Neuronal stem cell (in vitro differentiated cells): ENCODE measurements at regions not wholly inside any gene's neighbourhood (a gene's known extent, or its start where the extent isn't known, plus 50 kb on each side); places are given as distances from the start of the nearest gene placed in this dataset.

Experiments
- DNase-seq: peaks from one replicate; pipeline ENCODE4 v3.0.0-alpha.2; 2013; ENCODE audit warnings: low spot score
- H2AFZ ChIP-seq: one replicate; pipeline ENCODE4 v1.6.1; 2013; ENCODE audit warnings: mild to moderate bottlenecking, low read length, inconsistent platforms
- H2AK5ac ChIP-seq: 2 replicates; pipeline ENCODE4 v1.6.1; 2013; ENCODE audit warnings: low read depth, mild to moderate bottlenecking, inconsistent platforms, low read length, moderate library complexity, mixed read lengths
- H2BK120ac ChIP-seq: 2 replicates; pipeline ENCODE4 v1.6.1; 2013; ENCODE audit warnings: low read depth, mild to moderate bottlenecking, inconsistent platforms, low read length, moderate library complexity, mixed read lengths
- H2BK12ac ChIP-seq: one replicate; pipeline ENCODE4 v1.6.1; 2013; ENCODE audit warnings: low read length, inconsistent platforms
- H2BK15ac ChIP-seq: 2 replicates; pipeline ENCODE4 v1.6.1; 2013; ENCODE audit warnings: mild to moderate bottlenecking, low read length, inconsistent platforms, mixed read lengths
- H2BK5ac ChIP-seq: one replicate; pipeline ENCODE4 v1.6.1; 2013; ENCODE audit warnings: inconsistent platforms, mild to moderate bottlenecking, low read length, moderate library complexity
- H3K14ac ChIP-seq: one replicate; pipeline ENCODE4 v1.6.1; 2013; ENCODE audit warnings: low read length, inconsistent platforms
- H3K18ac ChIP-seq: 2 replicates; pipeline ENCODE4 v1.6.1; 2013; ENCODE audit warnings: low read length, inconsistent platforms
- H3K23ac ChIP-seq: 2 replicates; pipeline ENCODE4 v1.6.1; 2013; ENCODE audit warnings: low read depth, mild to moderate bottlenecking, mixed read lengths, low read length, inconsistent platforms; ENCODE audit not compliant: poor library complexity
- H3K27ac ChIP-seq: replicated peaks from 3 replicates; pipeline ENCODE4 v1.5.1; 2013; ENCODE audit warnings: low read length, inconsistent platforms
- H3K27me3 ChIP-seq, 3 experiments: 2 replicates each; pipeline ENCODE4 v1.6.1; 2013; ENCODE audit warnings: low read length in 3 of 3, mild to moderate bottlenecking in 2 of 3, inconsistent platforms in 1 of 3, low read depth in 1 of 3, mixed read lengths in 1 of 3, moderate library complexity in 1 of 3; ENCODE audit not compliant: control insufficient read depth in 3 of 3, insufficient read depth in 3 of 3
- H3K36me3 ChIP-seq, 2 donors: replicated peaks in 1 of 2; 2 replicates each; pipeline ENCODE4 v1.6.1; 2013; ENCODE audit warnings: low read length in 2 of 2; ENCODE audit not compliant: control insufficient read depth in 2 of 2, insufficient read depth in 2 of 2
- H3K4ac ChIP-seq: 2 replicates; pipeline ENCODE4 v1.6.1; 2013; ENCODE audit warnings: inconsistent platforms, mild to moderate bottlenecking, low read length, moderate library complexity
- H3K4me1 ChIP-seq, 2 donors: 1 replicate in 1 of 2; 2 replicates in 1 of 2; pipeline ENCODE4 v1.6.1; 2013; ENCODE audit warnings: low read length in 2 of 2, low read depth in 1 of 2; ENCODE audit not compliant: control insufficient read depth in 2 of 2, insufficient read depth in 1 of 2
- H3K4me2 ChIP-seq: one replicate; pipeline ENCODE4 v1.6.1; 2013; ENCODE audit warnings: mild to moderate bottlenecking, low read length, inconsistent platforms; ENCODE audit not compliant: insufficient read depth, poor library complexity, severe bottlenecking
- H3K4me3 ChIP-seq, 2 donors: 2 replicates each; pipeline ENCODE4 v1.5.1; 2013; ENCODE audit warnings: low read length in 2 of 2, mild to moderate bottlenecking in 2 of 2, inconsistent platforms in 1 of 2, moderate library complexity in 1 of 2
- H3K79me1 ChIP-seq: one replicate; pipeline ENCODE4 v1.6.1; 2013; ENCODE audit warnings: low read depth, mild to moderate bottlenecking, inconsistent platforms, low read length, moderate library complexity
- H3K9ac ChIP-seq: one replicate; pipeline ENCODE4 v1.6.1; 2013; ENCODE audit warnings: mild to moderate bottlenecking, low read depth, low read length, inconsistent platforms; ENCODE audit not compliant: poor library complexity
- H3K9me3 ChIP-seq, 2 donors: replicated peaks in 1 of 2; 2 replicates each; pipeline versions ENCODE3 to v1.6.1; 2013; ENCODE audit warnings: low read length in 2 of 2, mild to moderate bottlenecking in 2 of 2, inconsistent platforms in 1 of 2, low read depth in 1 of 2, mixed read lengths in 1 of 2, moderate library complexity in 1 of 2; ENCODE audit not compliant: control insufficient read depth in 2 of 2, insufficient read depth in 1 of 2
- H4K8ac ChIP-seq: one replicate; pipeline ENCODE4 v1.6.1; 2013; ENCODE audit warnings: low read depth, mild to moderate bottlenecking, inconsistent platforms, low read length, moderate library complexity
- H4K91ac ChIP-seq: one replicate; pipeline ENCODE4 v1.6.1; 2013; ENCODE audit warnings: low read length, low read depth, mild to moderate bottlenecking, inconsistent platforms; ENCODE audit not compliant: poor library complexity
- WGBS, 2 donors: extraction: QIAGEN DNeasy Blood & Tissue Kit; methylation state at CpG; one replicate each; pipeline ENCODE4 v1.1.7; 2013; ENCODE audit warnings: missing lambda C conversion rate in 2 of 2, mixed read lengths in 1 of 2; ENCODE audit not compliant: insufficient read length in 2 of 2, insufficient replicate concordance in 1 of 2; ENCODE audit errors: extremely low coverage in 2 of 2; 5-methylcytosine and 5-hydroxymethylcytosine counted together

GRCh38 chr15:20358779-20359414, 182.7 kb downstream of the GOLGA6L6 start:
- Histone ChIP-seq H3K4me2 (no peak overlapping the region), H3K4me1 (no peaks in the 10 kb centered on the region), H2BK12ac (no peak overlapping the region), H3K27me3 (no peaks in the 10 kb centered on the region), H3K79me1 (no peaks in the 10 kb centered on the region), H4K91ac (no peak overlapping the region), H4K8ac (no peak overlapping the region), H3K4me3 (no peak overlapping the region), H3K23ac (no peak overlapping the region), H3K4ac (no peak overlapping the region), H3K9ac (no peak overlapping the region), H2AFZ (peak overlapping the region; percentile 53), H3K27ac (no peak overlapping the region), H3K36me3 (no peaks in the 10 kb centered on the region), H2BK120ac (no peak overlapping the region), H2BK5ac (no peak overlapping the region), H2AK5ac (no peak overlapping the region), H3K18ac (no peak overlapping the region), H3K14ac (no peak overlapping the region), H3K9me3 (peaks cover 0 to 16% of the 10 kb centered on the region in 2 donors), H2BK15ac (no peak overlapping the region)
- no peak for DNase-seq
- WGBS, 2 donors: no CpG with 5 or more reads among the region's 17 CpGs

GRCh38 chr15:20358066-20358778, 183.4 kb downstream of the GOLGA6L6 start:
- no peak overlapping the region for H3K4me3 ChIP-seq
- H3K36me3 ChIP-seq: no peaks in the 10 kb centered on the region
- H3K79me1 ChIP-seq: no peaks in the 10 kb centered on the region
- H3K27ac ChIP-seq: no peak overlapping the region
- H2BK12ac ChIP-seq: no peak overlapping the region
- no peak overlapping the region for H2AK5ac ChIP-seq
- DNase-seq: no peak
- H2BK120ac ChIP-seq: no peak overlapping the region
- H4K91ac ChIP-seq: no peak overlapping the region
- H3K18ac ChIP-seq: no peak overlapping the region
- peaks cover 0 to 14% of the 10 kb centered on the region in 2 donors for H3K9me3 ChIP-seq
- H4K8ac ChIP-seq: no peak overlapping the region
- no peak overlapping the region for H2BK5ac ChIP-seq
- H3K23ac ChIP-seq: peak overlapping the region; percentile 91
- H2AFZ ChIP-seq: peak overlapping the region; percentile 53
- no peak overlapping the region for H3K4ac ChIP-seq
- no peak overlapping the region for H3K9ac ChIP-seq
- H3K4me2 ChIP-seq: no peak overlapping the region
- no peaks in the 10 kb centered on the region for H3K4me1 ChIP-seq
- H2BK15ac ChIP-seq: no peak overlapping the region
- peak overlapping the region; percentile 71 for H3K14ac ChIP-seq
- no CpG with 5 or more reads among the region's 28 CpGs for WGBS, 2 donors
- H3K27me3 ChIP-seq: no peaks in the 10 kb centered on the region

- no peak overlapping the region for H2BK5ac ChIP-seq
- H3K9me3 ChIP-seq: peaks cover 0 to 15% of the 10 kb centered on the region in 2 donors
- peak overlapping the region; percentile 91 for H3K23ac ChIP-seq
- no peak overlapping the region for H2BK12ac ChIP-seq
- H2BK15ac ChIP-seq: no peak overlapping the region
- WGBS, 2 donors: no CpG with 5 or more reads among the region's 17 CpGs
- no peaks in the 10 kb centered on the region for H3K36me3 ChIP-seq
- H3K79me1 ChIP-seq: no peaks in the 10 kb centered on the region
- peak overlapping the region; percentile 23 for H4K8ac ChIP-seq
- no peak for DNase-seq
- no peak overlapping the region for H4K91ac ChIP-seq
- H3K27me3 ChIP-seq: no peaks in the 10 kb centered on the region
- H3K4me3 ChIP-seq: no peak overlapping the region
- no peaks in the 10 kb centered on the region for H3K4me1 ChIP-seq
- peak overlapping the region; percentile 53 for H2AFZ ChIP-seq
- no peak overlapping the region for H3K27ac ChIP-seq
- H3K9ac ChIP-seq: no peak overlapping the region
- no peak overlapping the region for H2BK120ac ChIP-seq
- no peak overlapping the region for H2AK5ac ChIP-seq
- no peak overlapping the region for H3K4me2 ChIP-seq
- H3K14ac ChIP-seq: peak overlapping the region; percentile 71
- no peak overlapping the region for H3K4ac ChIP-seq
- peak overlapping the region; percentile 48 for H3K18ac ChIP-seq
Measured at GRCh38 chr15:20357481-20358065, 184.0 kb downstream of the GOLGA6L6 start.

- Histone ChIP-seq H3K27me3 (no peaks in the 10 kb centered on the region), H2BK120ac (no peak overlapping the region), H3K4ac (no peak overlapping the region), H3K27ac (no peak overlapping the region), H3K18ac (peak overlapping the region; percentile 52), H3K79me1 (no peaks in the 10 kb centered on the region), H3K4me3 (peak overlapping the region in 1 of 2 donors; percentile 36), H3K23ac (peak overlapping the region; percentile 34), H2AFZ (peak overlapping the region; percentile 53), H3K9me3 (peaks cover 0 to 18% of the 10 kb centered on the region in 2 donors), H4K8ac (no peak overlapping the region), H3K4me1 (no peaks in the 10 kb centered on the region), H3K14ac (no peak overlapping the region), H3K36me3 (no peaks in the 10 kb centered on the region), H3K9ac (no peak overlapping the region), H2BK5ac (no peak overlapping the region), H3K4me2 (no peak overlapping the region), H4K91ac (no peak overlapping the region), H2BK15ac (no peak overlapping the region), H2AK5ac (no peak overlapping the region), H2BK12ac (no peak overlapping the region)
- DNase-seq: no peak
- no CpG with 5 or more reads among the region's 18 CpGs for WGBS, 2 donors
Measured at GRCh38 chr15:20356911-20357480, 184.6 kb downstream of the GOLGA6L6 start.
